ENCODE measurements at regions not wholly inside any gene's neighbourhood (a gene's known extent, or its start where the extent isn't known, plus 50 kb on each side); places are given as distances from the start of the nearest gene placed in this dataset.

- TF ChIP-seq CTCF (conservative IDR thresholded peaks at IDR 0.05; ENCODE audit: low read length) (no peak; the same call in 1 of the 2 replicates), EZH2phosphoT487 (IDR thresholded peaks at IDR 0.05; ENCODE audit: borderline replicate concordance) (no peak)
These were observed 80.0 kb upstream of the TAB2 start for GRCh38 chr6:149237464-149237863.
